NCI-H1105 treated with DMSO at 0.1 percent for 48 hours (cell line): ENCODE measurements at regions not wholly inside any gene's neighbourhood (a gene's known extent, or its start where the extent isn't known, plus 50 kb on each side); places are given as distances from the start of the nearest gene placed in this dataset.

Experiments
- DNase-seq: peaks from one replicate; lab custom pipeline; 2025; lab: John Stamatoyannopoulos, UW

DNA sequence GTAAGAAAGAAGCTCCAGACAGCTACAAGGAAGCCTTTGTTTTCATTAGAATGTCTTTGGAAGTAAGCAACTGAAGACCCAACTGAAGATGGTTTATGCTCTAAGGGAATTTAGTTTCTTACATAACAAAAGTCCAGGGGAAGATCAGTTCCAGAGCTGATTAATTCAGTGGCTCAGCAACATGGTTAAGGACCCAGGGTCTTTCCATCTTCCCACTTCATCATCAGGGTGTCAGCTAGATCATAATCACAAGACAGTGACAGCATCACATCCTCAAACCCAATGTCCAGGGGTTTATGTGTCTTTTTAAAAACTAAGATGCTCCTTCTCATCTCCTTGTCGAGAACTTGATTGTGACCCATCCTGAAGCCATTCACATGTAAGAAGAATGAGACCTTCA, 119.7 kb upstream of the PRDM1 start:
- DNase-seq: no peak

DNA sequence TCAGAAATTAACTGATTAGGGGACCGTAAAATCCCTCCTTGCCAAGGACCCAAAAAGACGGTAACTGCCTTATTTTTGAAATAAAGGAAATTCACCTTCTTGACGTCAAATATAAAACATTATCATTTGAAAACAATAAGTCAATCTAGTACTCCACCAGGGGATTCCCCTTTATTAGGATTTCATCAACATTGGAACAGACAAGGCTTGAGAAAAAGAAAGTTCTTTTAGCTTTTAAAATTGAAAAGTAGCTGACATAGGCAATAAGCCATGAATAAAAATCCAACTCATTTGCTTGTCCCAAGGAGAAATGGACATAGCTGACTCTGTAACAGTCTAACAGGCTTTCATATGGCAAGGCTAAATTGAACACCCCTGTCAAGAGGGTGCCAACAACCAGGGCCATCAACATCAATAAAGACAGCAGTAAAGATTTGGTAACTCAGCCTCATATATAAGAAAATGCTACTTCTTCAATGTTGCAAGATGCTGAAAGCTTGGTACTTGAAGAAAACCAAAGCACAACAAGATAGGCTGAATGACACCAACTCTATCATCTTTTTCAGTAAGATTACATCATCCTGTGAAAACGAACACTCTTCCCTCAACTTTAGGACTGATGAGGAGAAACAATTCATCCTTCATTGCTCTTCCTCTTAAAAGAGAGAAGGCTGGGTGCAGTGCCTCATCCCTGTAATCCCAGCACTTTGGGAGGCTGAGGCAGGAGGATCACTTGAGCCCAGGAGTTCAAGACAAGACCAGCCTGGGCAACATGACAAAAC, 121.0 kb upstream of the PRDM1 start:
- no peak for DNase-seq

DNA sequence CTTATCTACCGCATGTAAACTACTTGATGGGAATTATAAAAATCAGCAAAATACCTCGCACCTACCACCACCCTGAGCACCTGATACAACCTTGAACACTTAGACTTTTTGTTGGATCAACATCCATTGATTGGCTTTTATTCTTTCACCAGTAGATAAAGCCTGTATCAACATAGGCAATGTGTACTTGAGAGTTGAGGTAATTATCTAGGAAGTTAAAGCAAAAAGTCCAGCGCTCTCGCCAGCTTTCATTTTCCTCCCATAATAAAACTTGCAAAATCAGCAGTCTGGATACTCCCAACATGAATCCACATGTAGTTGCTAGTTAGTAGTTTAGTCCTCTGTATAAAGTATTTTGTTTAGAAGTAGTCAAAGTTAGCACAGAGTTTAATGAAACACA, 132.0 kb upstream of the PRDM1 start:
- peak; percentile 19 for DNase-seq

DNA sequence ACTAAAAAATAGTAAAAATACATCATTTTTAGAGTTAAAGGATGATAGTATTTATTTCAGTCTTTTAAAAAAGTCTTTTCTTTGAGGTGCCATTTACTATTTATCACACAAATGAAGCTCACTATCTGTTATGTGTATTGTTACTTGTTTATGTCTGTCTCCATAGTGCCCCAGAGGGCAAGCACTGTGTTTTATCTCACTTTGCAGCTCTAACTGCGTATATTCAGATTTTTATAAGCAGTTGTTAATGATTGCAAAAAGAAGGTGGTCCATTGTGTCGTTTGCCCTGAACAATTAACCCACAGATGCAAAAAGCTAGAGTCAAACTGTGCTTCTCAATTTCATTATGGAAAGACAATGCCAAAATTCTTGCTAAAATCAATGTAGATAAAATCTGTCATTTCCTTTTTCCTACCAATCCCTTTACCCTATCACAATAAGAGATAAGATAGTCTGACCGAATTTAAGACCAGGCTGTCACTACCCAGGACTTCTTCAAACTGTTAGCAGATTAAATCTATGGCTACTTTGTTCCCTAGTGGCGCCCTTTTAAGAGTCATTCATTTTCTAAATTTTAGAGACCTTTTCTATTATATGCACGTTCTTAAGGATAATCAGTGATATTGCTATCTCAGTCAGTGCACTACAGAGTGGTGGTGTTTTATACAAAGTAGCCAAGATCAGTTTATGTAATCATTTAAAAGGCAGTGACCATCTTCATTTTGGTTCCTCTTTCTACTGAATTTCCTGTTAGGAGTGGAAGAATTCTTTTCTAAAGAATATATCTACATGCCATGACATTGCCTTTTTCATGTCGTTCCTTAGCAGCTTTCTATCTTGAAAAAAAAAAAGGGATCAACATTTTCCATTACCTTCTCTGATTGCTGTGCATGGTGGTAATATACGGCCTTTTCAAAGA, 133.1 kb upstream of the PRDM1 start:
- DNase-seq: no peak

DNA sequence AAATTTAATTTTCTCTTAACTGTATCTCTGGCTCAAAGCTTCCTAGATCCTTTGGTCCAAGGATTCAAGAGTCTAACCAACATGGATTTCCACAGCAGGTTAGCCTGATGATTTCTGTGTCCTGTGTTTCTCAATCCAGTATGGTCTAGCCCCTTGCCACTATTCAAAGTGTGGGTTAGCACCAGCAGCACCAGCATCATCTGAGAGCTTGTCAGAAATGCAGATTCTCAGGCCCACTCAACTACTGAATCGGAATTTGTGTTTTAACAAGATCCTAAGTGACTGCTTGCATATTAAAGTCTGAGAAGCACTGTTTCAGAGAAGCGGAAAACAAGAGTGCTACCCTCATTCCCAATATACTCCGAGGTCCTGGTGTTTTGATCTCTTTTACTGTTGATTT, 133.8 kb upstream of the PRDM1 start:
- no peak for DNase-seq

DNA sequence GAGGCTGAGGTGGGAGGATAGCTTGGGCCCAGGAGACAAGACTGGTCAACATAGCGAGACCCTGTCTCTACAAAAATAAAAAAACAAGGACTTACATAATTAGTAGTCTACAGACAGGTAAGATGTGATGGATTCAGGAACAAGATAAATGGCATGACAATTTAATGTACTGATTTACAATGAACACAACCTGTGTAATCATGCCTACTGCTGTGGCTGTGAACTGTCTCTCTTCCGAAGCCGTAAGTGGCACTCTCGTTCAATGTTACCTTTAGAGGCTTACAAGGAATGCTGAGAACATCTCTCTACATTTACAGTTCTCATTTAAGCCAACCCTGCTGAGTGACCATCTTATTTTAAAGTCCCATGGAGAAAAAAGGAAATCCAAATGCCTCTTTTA, 134.8 kb upstream of the PRDM1 start:
- no peak for DNase-seq

DNA sequence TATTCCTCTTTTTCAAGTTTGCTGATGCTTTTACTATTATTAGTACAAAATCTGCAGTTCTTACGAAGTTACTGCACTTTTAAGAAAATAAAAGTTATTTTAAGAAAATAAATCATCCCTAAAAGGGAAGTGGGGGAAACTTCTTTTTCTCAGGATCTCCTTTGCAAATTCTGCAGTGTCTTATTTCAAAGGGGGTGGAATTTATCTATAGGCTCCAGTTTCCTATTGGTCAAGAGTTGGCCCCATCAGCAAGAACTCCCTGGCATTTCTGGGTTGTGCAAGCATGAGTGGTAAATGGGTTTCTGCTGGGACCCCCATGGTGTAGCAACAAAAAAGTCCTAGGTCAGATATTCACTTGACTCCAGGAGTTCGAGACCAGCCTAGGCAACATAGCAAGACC, 136.3 kb upstream of the PRDM1 start:
- no peak for DNase-seq

DNA sequence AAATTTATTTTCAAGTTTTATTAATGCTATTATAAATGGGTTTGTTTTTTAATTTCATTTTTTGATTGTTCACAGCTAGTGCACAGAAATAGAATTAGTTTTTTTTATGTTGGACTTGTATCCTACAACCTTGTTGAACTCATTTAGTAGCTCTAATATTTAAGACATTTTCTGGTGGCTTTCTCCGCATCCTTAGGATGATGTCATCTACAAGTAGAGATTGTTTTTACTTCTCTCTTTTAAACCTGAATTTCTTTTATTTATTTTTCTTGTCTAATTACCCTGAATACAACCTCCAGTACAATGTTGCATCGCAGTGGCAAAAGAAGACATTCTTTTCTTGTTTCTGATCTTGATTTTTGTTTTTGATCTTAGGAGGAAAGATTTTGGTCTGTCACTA, 142.6 kb upstream of the PRDM1 start:
- no peak for DNase-seq

DNA sequence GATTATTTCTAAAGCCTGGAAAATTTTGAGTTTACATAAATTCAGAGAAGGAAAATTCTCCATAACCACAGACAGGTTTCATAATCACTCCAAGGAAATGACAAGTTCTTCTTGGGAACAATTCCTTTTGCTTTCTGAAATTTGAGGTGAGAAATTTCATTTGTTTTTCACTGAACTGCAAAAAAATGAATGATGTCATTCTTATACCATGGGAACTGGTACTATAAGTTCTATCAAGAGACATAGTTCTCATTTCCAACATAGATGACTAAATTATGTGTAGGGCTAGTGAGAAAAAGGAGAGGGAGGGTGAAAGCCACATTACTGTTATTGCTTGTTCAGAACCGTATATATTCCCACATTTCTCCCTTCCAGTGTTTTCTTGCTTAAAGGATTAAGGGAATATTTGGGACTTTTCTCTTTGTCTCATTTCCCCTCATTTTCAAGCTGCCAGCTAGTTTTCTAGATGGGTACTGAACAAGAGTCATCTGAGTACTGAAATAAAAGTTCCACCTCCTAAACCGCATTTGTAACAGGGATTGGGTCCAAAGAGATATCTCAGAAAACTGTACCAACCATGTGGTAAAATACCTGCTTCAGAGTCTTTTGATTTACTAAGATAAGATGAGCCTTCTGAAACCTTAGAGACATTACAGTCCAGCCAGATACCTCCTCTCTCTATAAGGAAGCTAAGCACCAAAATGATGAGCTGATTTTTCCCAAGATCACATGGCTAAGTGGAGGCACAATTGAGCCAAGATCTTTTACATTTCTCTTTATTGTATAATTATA, 144.3 kb upstream of the PRDM1 start:
- DNase-seq: no peak

DNA sequence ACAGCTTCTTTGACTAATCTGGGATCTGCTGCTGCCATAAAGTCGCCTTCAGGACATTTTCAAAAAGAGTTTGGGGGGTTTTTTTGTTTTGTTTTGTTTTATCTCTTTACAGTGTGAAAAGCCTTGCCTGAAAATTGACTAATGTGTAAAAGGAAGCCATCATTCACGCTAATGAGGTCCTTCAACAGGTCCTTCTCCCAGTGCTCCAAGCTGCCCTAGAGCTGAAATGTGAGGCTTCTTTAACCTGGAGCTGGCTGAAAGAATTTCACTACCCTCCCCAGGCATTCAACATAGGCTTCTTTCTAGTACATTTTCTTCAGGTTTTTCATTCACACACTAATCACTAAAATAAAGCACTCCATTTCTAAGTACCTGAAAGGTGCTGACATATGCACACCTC, 145.1 kb upstream of the PRDM1 start:
- DNase-seq: no peak

DNA sequence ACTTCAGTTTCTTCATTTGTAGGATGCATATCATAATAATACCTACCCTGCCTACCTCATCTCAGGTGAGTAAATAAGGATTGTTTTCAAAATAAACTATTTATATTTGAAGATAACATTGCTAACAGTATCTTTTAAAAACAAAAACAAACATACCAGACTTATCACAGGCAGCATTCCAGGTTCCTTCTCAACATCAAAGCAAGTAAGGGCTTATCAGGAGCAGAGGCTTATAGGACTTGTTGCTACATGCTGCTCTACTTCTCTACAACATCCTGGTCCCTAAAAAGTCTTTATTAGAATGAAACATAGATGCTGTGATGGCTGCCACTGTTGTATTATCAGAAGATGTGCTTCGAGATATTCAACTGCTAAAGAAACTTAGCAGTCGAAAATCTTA, 149.2 kb upstream of the PRDM1 start:
- DNase-seq: no peak

DNA sequence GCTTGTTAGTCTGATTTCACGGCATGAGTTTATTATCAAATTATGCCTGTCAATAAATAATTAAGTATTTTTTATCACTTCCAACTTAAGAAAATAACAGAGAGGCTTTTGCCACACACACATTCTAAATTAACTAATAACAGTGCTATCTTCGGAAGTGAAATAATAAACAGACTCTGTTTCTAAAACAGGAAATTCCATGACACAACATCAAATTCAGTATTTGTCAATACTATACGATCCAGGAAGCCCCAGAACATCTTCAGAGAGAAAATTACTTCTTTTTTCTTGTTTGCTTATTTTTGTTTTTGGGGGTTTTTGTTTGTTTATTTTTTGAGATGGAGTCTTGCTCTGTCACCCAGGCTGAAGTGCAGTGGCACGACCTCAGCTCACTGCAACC, 150.7 kb upstream of the PRDM1 start:
- DNase-seq: no peak

DNA sequence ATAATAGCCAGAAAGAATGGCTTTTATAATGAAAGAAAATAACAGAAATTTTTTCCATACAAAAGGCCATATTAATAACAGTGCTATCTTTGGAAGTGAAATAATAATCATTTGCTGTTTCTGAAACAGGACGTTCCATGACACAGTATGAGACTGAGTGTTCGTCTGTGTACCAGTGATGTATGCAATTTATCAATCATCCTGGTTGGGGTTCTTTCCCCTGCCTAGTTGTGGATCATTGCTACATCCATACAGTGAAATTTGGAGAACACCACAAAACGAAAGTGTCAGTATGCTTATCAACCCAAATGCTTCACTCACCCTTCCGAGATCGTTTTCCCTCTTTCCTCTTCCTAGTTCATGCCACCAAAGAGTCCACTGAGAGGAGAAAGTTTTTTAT, 151.4 kb upstream of the PRDM1 start:
- DNase-seq: no peak

DNA sequence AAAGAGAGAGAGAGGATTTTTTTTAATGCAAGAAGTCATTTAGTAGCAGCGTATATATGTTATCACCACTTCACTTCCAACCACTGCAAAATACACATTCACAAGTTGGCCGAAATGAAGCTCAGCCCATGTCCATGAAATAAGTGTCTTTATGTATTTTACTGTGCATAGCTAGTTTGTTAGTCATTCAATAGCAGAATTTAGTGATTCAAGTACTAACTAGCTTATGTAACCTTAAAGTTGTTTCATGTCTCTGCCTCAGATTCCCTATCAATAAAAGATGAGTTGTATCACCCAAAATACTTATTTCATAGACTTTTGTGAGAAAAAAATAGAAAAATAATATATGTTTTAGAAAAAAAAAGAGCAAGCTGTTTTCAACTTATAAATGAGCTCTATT, 153.7 kb upstream of the PRDM1 start:
- DNase-seq: no peak

DNA sequence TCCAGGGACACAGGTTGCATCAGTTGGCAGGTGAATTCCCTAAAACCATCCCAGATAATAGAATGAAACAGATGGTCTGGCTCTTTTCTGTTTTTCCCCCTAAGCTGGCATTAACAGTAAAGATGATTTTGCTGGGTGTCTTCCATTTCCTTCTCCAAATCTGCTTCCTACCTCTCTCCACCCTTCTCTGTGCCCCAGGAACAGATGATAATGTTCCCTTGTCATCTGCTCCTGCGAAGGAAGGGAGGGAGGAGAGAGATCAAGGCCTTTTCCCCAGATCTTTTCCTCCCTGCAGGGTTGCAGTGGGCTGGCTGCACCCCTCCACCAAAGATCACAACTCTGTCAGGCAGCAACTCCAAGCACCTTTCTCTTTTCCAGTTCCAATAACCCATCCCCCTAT, 156.5 kb upstream of the PRDM1 start:
- DNase-seq: no peak

DNA sequence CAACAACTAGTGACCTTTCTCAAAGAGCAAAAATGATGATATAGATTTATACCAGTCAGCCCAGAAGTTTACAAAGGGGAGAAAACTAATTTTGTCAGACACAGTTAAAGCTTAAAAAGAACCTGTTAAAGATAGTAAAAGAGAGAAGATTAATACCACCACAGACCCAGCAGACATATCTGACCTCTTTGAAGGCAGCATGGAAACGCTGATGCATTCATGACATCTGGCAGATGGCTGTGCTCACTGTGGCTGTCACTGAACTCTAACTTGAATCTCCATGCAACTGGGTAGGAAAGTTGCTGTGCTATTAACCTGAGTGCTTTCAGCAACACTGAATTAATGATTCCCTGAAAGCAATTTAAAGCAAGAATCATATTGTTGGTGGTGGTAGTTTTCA, 159.8 kb upstream of the PRDM1 start:
- DNase-seq: no peak

DNA sequence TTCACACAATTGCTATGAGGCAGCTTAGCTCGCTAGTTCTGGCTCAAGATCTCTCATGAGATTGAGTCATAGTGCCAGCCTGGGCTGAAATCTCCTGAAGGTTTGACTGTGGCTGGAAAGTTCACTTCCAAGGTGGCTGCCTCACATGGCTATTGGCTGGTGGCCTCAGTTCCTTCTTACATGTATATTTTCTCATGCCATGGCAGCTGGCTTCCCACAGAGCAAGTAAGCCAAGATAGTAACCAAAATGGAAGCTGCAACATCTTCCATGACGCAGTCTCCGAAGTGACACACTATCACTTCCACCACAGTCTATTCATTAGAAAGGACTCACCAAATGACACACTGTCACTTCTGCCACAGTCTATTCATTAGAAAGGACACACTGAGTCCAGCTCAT, 160.4 kb upstream of the PRDM1 start:
- DNase-seq: no peak

DNA sequence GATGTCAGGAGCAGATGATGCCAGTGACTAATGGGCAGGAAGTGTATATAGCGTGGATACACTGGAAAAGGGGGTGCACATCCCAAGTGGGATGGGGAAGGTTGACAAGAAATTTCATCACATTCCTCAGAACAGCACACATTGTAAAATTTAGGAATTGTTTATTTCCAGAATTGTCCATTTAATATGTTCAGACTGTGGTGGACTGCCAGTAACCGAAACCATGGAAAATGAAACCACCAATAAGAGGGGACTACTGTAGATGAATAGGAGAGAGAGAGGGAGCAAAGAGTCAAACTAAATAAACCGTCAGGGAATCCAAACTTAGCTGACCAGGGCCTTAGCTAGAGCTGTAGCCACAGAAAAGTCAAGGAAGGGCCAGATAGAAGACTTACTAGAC, 164.4 kb upstream of the PRDM1 start:
- no peak for DNase-seq

DNA sequence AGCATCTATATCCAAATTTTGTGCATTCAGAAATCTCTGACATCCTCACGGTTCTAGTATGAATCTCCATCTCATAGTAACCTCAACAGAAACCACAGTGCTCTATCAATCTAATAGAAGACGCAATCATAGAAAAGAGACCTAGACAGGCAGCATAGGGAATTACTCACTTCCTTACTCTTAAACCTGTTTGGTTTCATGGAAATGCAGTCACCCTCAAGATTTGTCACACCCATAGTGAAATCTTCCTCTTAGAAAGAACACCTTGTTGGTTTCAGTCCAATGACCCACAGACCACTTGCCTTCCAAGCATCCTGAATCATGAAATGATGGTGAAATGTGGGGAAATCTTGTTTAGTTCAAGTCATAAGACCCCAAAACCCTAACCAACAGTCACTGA, 166.1 kb upstream of the PRDM1 start:
- no peak for DNase-seq

DNA sequence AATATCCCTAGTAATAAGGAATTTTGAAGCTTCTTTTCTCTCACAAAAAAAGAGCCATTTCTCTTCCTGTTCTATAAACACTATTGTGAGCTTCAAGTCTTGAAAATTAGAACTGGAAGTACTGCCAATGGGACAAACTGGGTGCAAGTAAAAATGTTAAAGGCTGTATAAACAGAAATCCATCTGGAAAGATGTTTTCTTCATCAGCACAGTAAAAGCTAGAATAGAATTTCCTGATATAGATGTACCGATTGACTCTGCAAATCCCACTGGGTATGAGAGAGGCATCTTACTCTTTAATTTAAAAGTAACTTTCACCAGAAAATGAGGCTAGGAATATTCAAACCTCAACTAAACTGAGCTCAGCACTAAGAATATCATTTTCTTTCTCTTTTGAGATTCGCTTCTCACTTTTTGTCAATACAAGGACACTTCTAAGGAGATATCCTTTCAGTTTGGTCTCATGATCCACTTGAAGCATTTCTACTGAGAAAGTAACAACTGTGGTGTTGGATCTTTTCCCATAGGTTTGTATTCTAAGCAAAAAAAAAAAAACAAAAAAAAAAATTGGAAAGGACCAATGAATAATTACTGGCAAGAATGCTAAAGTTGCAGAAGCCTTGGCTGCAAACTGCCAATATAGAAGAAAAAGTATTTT, 169.0 kb upstream of the PRDM1 start:
- no peak for DNase-seq

DNA sequence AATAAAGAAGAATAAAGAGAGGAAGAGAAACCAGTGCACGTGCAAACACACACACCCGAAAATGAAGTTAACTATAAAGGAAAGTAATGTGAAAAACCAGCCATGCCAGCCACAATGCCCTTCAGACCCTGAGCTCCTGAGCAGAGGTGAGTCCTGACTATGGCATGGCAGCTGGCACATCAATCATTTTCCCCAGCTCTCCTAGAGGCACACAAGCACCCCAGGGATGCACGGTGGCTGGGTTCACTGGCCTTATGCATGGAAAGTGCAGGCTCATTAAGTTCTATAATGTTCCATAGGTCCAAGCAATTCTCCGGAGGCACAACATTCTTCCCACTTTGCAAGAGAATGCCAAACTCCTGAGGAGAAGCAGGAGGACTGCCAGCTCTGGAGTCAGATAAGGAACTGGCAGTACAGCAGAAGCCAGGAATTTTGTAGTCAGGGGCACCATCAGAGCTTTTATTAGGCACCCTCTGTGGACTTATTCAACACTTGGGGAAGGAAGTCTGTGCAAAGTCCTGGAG, 175.0 kb upstream of the PRDM1 start:
- no peak for DNase-seq

DNA sequence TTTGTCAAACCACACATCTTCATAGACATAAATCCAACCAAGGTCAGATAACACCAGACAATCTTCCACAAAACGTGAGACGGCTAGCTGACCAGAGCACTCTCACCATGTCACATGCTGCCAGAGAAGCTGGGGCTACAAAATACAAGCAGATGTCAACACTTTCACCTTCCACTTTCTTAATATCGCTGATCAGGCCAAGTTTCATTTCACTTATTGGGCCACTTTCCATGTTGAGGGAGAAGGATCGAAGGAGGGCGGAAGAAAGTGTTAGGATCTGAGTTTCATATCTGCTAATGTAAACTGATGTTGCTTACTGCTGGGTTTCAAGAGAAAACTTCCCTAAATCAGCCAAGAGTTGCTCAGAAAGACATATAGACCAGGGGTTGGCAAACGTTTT, 177.0 kb upstream of the PRDM1 start:
- no peak for DNase-seq
